Stimulated activated CD4-positive, alpha-beta T cell treated with anti-CD3 and anti-CD28 coated beads, Interleukin-2, amount 100 ng/mL, for 4 hours (primary cell): ENCODE measurements at regions not wholly inside any gene's neighbourhood (a gene's known extent, or its start where the extent isn't known, plus 50 kb on each side); places are given as distances from the start of the nearest gene placed in this dataset.
"Not testable (repeated sequence)": the region's sequence is repeated elsewhere in the genome, so short reads cannot be mapped to it uniquely, and the experiment has no call there.

Source experiments
- DNase-seq: peaks from one replicate; pipeline ENCODE4 v3.0.0-alpha.2; 2020; ENCODE audit warnings: low read depth

GRCh38 chr3:31290046-31290445 is 242.7 kb upstream of the STT3B start:
- no peak for DNase-seq

GRCh38 chr3:31291818-31292217 is 240.9 kb upstream of the STT3B start:
- no peak for DNase-seq

GRCh38 chr3:31294430-31295149 is 238.1 kb upstream of the STT3B start:
- no peak for DNase-seq

- DNase-seq: no peak
Observed at GRCh38 chr3:31295150-31295765, 237.5 kb upstream of the STT3B start.

GRCh38 chr3:31297726-31298298 is 234.9 kb upstream of the STT3B start:
- no peak for DNase-seq

- DNase-seq: no peak
Observed at GRCh38 chr3:31300456-31301443, 232.0 kb upstream of the STT3B start.

GRCh38 chr3:31302343-31302742 is 230.4 kb upstream of the STT3B start:
- no peak for DNase-seq

- DNase-seq: no peak
Observed at GRCh38 chr3:31305340-31305739, 227.4 kb upstream of the STT3B start.

GRCh38 chr3:31307131-31307785 is 225.5 kb upstream of the STT3B start:
- no peak for DNase-seq

- no peak for DNase-seq
Observed at GRCh38 chr3:31311559-31311958, 221.2 kb upstream of the STT3B start.

- no peak for DNase-seq
Observed at GRCh38 chr3:31312400-31312799, 220.3 kb upstream of the STT3B start.

GRCh38 chr3:31314258-31314657 is 218.5 kb upstream of the STT3B start:
- DNase-seq: no peak

GRCh38 chr3:31319332-31319731 is 213.4 kb upstream of the STT3B start:
- DNase-seq: no peak

- DNase-seq: no peak
Observed at GRCh38 chr3:31321620-31322019, 211.1 kb upstream of the STT3B start.

- DNase-seq: no peak
Observed at GRCh38 chr3:31322460-31322859, 210.3 kb upstream of the STT3B start.

GRCh38 chr3:31327826-31328357 is 204.8 kb upstream of the STT3B start:
- not testable (repeated sequence) for DNase-seq

GRCh38 chr3:31331278-31331677 is 201.4 kb upstream of the STT3B start:
- no peak for DNase-seq

GRCh38 chr3:31341130-31341529 is 191.6 kb upstream of the STT3B start:
- DNase-seq: no peak

- DNase-seq: no peak
Observed at GRCh38 chr3:31343075-31343474, 189.7 kb upstream of the STT3B start.

- no peak for DNase-seq
Observed at GRCh38 chr3:31345581-31345980, 187.1 kb upstream of the STT3B start.

GRCh38 chr3:31346542-31346979 is 186.2 kb upstream of the STT3B start:
- no peak for DNase-seq
